Endothelial cell of umbilical vein (primary cell): ENCODE measurements at regions not wholly inside any gene's neighbourhood (a gene's known extent, or its start where the extent isn't known, plus 50 kb on each side); places are given as distances from the start of the nearest gene placed in this dataset.

ENCODE experiments used
- BruUV-seq: library from RNA; stranded (reverse); fragments of 400-500 nt; replicated peaks from 2 replicates; lab custom pipeline; 2021; lab: Mats Ljungman, UMichigan
- CTCF ChIA-PET: fragments of 300-600, 350-600 bp; sonication (Branson Sonifier 250); formaldehyde crosslinking; loops from one replicate; lab custom pipeline; 2021; ENCODE audit warnings: antibody characterized with exemption, inconsistent platforms; lab: Charles Lee
- POLR2A ChIA-PET: fragments of 300-600, 350-600 bp; sonication (Branson Sonifier 250); formaldehyde crosslinking; loops from one replicate; lab custom pipeline; 2021; ENCODE audit warnings: antibody characterized with exemption, inconsistent platforms; lab: Charles Lee
- DNase-seq: peaks from one replicate; pipeline ENCODE4 v3.0.0-alpha.2; 2011; ENCODE audit warnings: low read depth, low spot score
- FAIRE-seq: peaks from 2 replicates; lab custom pipeline; 2011; peaks lifted over from hg19 to GRCh38; lab: Jason Lieb, UNC
- H2AFZ ChIP-seq: 2 replicates; pipeline ENCODE4 v1.6.0; 2012; ENCODE audit warnings: low read depth, low read length, control low read depth, inconsistent platforms
- H3K27ac ChIP-seq: 2 replicates; pipeline ENCODE4 v1.5.1; 2011; ENCODE audit warnings: low read depth, mild to moderate bottlenecking, control low read depth, low read length, moderate library complexity; ENCODE audit not compliant: insufficient read depth
- H3K27me3 ChIP-seq, 2 experiments: 2 replicates each; pipeline versions ENCODE4 v1.6.0 to v1.6.1; 2011; ENCODE audit warnings: low read length in 2 of 2, mixed read lengths in 1 of 2; ENCODE audit not compliant: control insufficient read depth in 2 of 2, insufficient read depth in 2 of 2
- H3K36me3 ChIP-seq, 2 experiments: 2 replicates in 1 of 2; 3 replicates in 1 of 2; pipeline ENCODE4 v1.5.1; 2011; ENCODE audit warnings: low read length in 2 of 2, mild to moderate bottlenecking in 1 of 2, moderate library complexity in 1 of 2; ENCODE audit not compliant: control insufficient read depth in 2 of 2, insufficient read depth in 2 of 2; ENCODE audit errors: extremely low read depth in 1 of 2
- H3K4me1 ChIP-seq: 3 replicates; pipeline ENCODE4 v1.5.1; 2011; ENCODE audit warnings: mild to moderate bottlenecking, low read length; ENCODE audit not compliant: control insufficient read depth, insufficient read depth; ENCODE audit errors: extremely low read depth
- H3K4me2 ChIP-seq: 2 replicates; pipeline ENCODE4 v1.6.1; 2011; ENCODE audit warnings: low read length, control low read depth, mixed read lengths; ENCODE audit not compliant: insufficient read depth
- H3K4me3 ChIP-seq, 3 experiments: fragments of 200-600 bp in 1 of 3; sonication (generic), shearing (Covaris generic) in 1 of 3; replicated peaks in 1 of 3; 2 replicates each; pipeline ENCODE4 v1.5.1; 2011 to 2016; ENCODE audit warnings: control low read depth in 3 of 3, low read length in 3 of 3, mild to moderate bottlenecking in 2 of 3, inconsistent platforms in 1 of 3, low read depth in 1 of 3, moderate library complexity in 1 of 3; ENCODE audit not compliant: insufficient read depth in 1 of 3
- H3K79me2 ChIP-seq: 2 replicates; pipeline ENCODE4 v1.6.0; 2012; ENCODE audit warnings: low read length, inconsistent platforms; ENCODE audit not compliant: control insufficient read depth, insufficient read depth
- H3K9ac ChIP-seq: replicated peaks from 2 replicates; pipeline ENCODE3; 2011; ENCODE audit warnings: low read length, control low read depth; ENCODE audit not compliant: insufficient read depth; ENCODE audit errors: extremely low read depth
- H3K9me1 ChIP-seq: replicated peaks from 3 replicates; pipeline ENCODE4 v1.6.0; 2011; ENCODE audit warnings: mild to moderate bottlenecking, low read length; ENCODE audit not compliant: control insufficient read depth, insufficient read depth; ENCODE audit errors: extremely low read depth
- H3K9me3 ChIP-seq: replicated peaks from 2 replicates; pipeline ENCODE4 v1.5.1; 2012; ENCODE audit warnings: low read length, inconsistent platforms; ENCODE audit not compliant: control insufficient read depth, insufficient read depth
- H4K20me1 ChIP-seq: replicated peaks from 2 replicates; pipeline ENCODE3; 2011; ENCODE audit warnings: mild to moderate bottlenecking, low read length; ENCODE audit not compliant: control insufficient read depth, insufficient read depth; ENCODE audit errors: extremely low read depth
- CTCF ChIP-seq, 2 donors: IDR thresholded peaks; 1 replicate in 1 of 2; 2 replicates in 1 of 2; pipeline ENCODE4 v1.5.1; 2011; ENCODE audit warnings: low read length in 2 of 2, mild to moderate bottlenecking in 2 of 2, moderate library complexity in 2 of 2, control low read depth in 1 of 2, inconsistent platforms in 1 of 2, low read depth in 1 of 2; ENCODE audit not compliant: insufficient read depth in 1 of 2; ENCODE audit errors: extremely low read depth in 1 of 2
- EZH2 ChIP-seq: IDR thresholded peaks from 2 replicates; pipeline ENCODE4 v1.6.1; 2012; ENCODE audit warnings: borderline replicate concordance, low read depth, mild to moderate bottlenecking, moderate library complexity, low read length, inconsistent platforms; ENCODE audit not compliant: severe bottlenecking
- FOS ChIP-seq: IDR thresholded peaks from 2 replicates; pipeline ENCODE4 v1.6.1; 2011; ENCODE audit warnings: mild to moderate bottlenecking, low read length, moderate library complexity, borderline replicate concordance; ENCODE audit not compliant: insufficient read depth
- GATA2 ChIP-seq: IDR thresholded peaks from 2 replicates; pipeline ENCODE4 v1.7.0; 2011; ENCODE audit warnings: low read depth, mild to moderate bottlenecking, moderate library complexity, mixed read lengths, low read length; ENCODE audit not compliant: insufficient read length, insufficient read depth
- JUN ChIP-seq: IDR thresholded peaks from 2 replicates; pipeline ENCODE4 v1.6.1; 2011; ENCODE audit warnings: borderline replicate concordance, low read depth; ENCODE audit not compliant: insufficient read length, insufficient read depth
- MAX ChIP-seq: IDR thresholded peaks from 2 replicates; pipeline ENCODE4 v1.6.1; 2011; ENCODE audit not compliant: insufficient read depth, insufficient read length
- MYC ChIP-seq: IDR thresholded peaks from one replicate; pipeline ENCODE4 v1.6.1; 2011; ENCODE audit warnings: mild to moderate bottlenecking, low read depth, low read length
- POLR2A ChIP-seq: IDR thresholded peaks from 2 replicates; pipeline ENCODE4 v1.6.1; 2012; ENCODE audit warnings: low read depth, mild to moderate bottlenecking, control low read depth, low read length
- POLR2AphosphoS5 ChIP-seq: IDR thresholded peaks from 2 replicates; pipeline ENCODE4 v1.6.1; 2012; ENCODE audit warnings: low read depth, mild to moderate bottlenecking, control low read depth, low read length, moderate library complexity; ENCODE audit not compliant: insufficient read depth
- dilution Hi-C: fragments of 300-500 bp; cut with MboI; formaldehyde crosslinking; loops from one replicate; pipeline ENCODE4 v1.15.0; 2019; ENCODE audit warnings: low sequenced_read_pairs; ENCODE audit not compliant: extremely low pct_ligation_motif_present
- intact Hi-C: fragments of 100-400 bp; cut with micrococcal nuclease; formaldehyde crosslinking; loops from one replicate; pipeline ENCODE4 v1.10.0; 2022

- Histone ChIP-seq H3K4me3 (no peak overlapping the region), H3K9me3 (no peaks in the 10 kb centered on the region), H4K20me1 (no peaks in the 10 kb centered on the region), H3K9me1 (no peaks in the 10 kb centered on the region), H2AFZ (no peak overlapping the region), H3K27me3 (no peaks in the 10 kb centered on the region), H3K4me1 (no peaks in the 10 kb centered on the region), H3K9ac (no peak overlapping the region), H3K4me2 (no peak overlapping the region), H3K79me2 (no peaks in the 10 kb centered on the region), H3K36me3 (no peaks in the 10 kb centered on the region), H3K27ac (no peak overlapping the region)
- ChIA-PET POLR2A (no interaction called here), CTCF (no interaction called here)
- BruUV-seq, result no TSS peak
- intact Hi-C loops, result no loop called here
- dilution Hi-C loops, result no loop called here
- FAIRE-seq (no peak), DNase-seq (no peak)
- TF ChIP-seq POLR2AphosphoS5, result no peak
- no peak for TF ChIP-seq CTCF (IDR thresholded peaks at IDR 0.05; ENCODE audit: extremely low read depth in 1 of 2, insufficient read depth in 1 of 2, low read depth in 1 of 2, low read length in 2 of 2)
- TF ChIP-seq MYC, result no peak
- TF ChIP-seq FOS, result no peak
- TF ChIP-seq GATA2, result no peak
- no peak for TF ChIP-seq MAX
- TF ChIP-seq JUN, result no peak
- TF ChIP-seq EZH2, result no peak
- no peak for TF ChIP-seq POLR2A
Observed at GRCh38 chr5:135711911-135712310, 122.6 kb upstream of the SLC25A48 start.
